Psoas muscle (tissue), 7 donors: ENCODE measurements at regions not wholly inside any gene's neighbourhood (a gene's known extent, or its start where the extent isn't known, plus 50 kb on each side); places are given as distances from the start of the nearest gene placed in this dataset.

ENCODE experiments used
- ATAC-seq, 4 donors: fragments of 200-7000 bp; cut with Tn5 transposase; one replicate each; pipeline ENCODE4 v1.9.1; 2020; ENCODE audit warnings: moderate library complexity in 3 of 4, mild to moderate bottlenecking in 2 of 4
- DNase-seq, 2 donors: peaks; one replicate each; pipeline ENCODE4 v3.0.0-alpha.2; 2020
- H3K27ac ChIP-seq: fragments of 200-600 bp; one replicate; pipeline ENCODE4 v1.8.0; 2022
- H3K27me3 ChIP-seq, 3 donors: fragments of 200-600 bp in 1 of 3; one replicate each; pipeline versions ENCODE4 v1.6.1 to v1.8.0; 2013 to 2022; ENCODE audit warnings: low read length in 2 of 3, mild to moderate bottlenecking in 2 of 3, moderate library complexity in 1 of 3; ENCODE audit not compliant: insufficient read depth in 3 of 3
- H3K36me3 ChIP-seq, 2 donors: fragments of 200-600 bp in 1 of 2; one replicate each; pipeline versions ENCODE4 v1.6.1 to v1.8.0; 2013 to 2022; ENCODE audit warnings: low read depth in 1 of 2, mild to moderate bottlenecking in 1 of 2, moderate library complexity in 1 of 2; ENCODE audit not compliant: insufficient read depth in 1 of 2
- H3K4me1 ChIP-seq: fragments of 200-600 bp; one replicate; pipeline ENCODE4 v1.8.0; 2022
- H3K4me3 ChIP-seq: fragments of 200-600 bp; one replicate; pipeline ENCODE4 v1.8.0; 2022; ENCODE audit warnings: mild to moderate bottlenecking
- H3K9me3 ChIP-seq: fragments of 200-600 bp; one replicate; pipeline ENCODE4 v1.8.0; 2022
- CTCF ChIP-seq: fragments of 200-600 bp; IDR thresholded peaks from one replicate; pipeline ENCODE4 v1.8.0; 2022; ENCODE audit warnings: antibody characterized with exemption
- WGBS, 3 donors: extraction: QIAGEN DNeasy Blood & Tissue Kit; methylation state at CpG; one replicate each; pipeline versions ENCODE4 v1.1.6 to v1.1.7; 2013; 5-methylcytosine and 5-hydroxymethylcytosine counted together
- intact Hi-C, 2 donors: fragments of 100-400 bp; cut with DNase I; formaldehyde crosslinking; loops; one replicate each; pipeline versions ENCODE4 v1.11.0 to v1.14.2; 2022
- donor health status: healthy with polysubstance abuse.
- donor health status: DM: no; HTN: no; CAD: no; lungs with moderate emphysema.
- donor health status: Bipolar disorder and iron deficiency.
- donor health status: healthy.
- donor health status: DM: yes; HTN: yes; CAD: no.
- donor health status: DM: no; HTN: no; CAD: no.
- donor health status: DM: yes; HTN: yes; CAD: no.

GRCh38 chr5:132130918-132131715 lies 57.5 kb downstream of the CSF2 start:
- DNase-seq, result no peak
- Histone ChIP-seq H3K4me1 (no peaks in the 10 kb centered on the region), H3K9me3 (no peaks in the 10 kb centered on the region), H3K36me3 (no peaks in the 10 kb centered on the region), H3K4me3 (no peak overlapping the region), H3K27ac (no peak overlapping the region), H3K27me3 (no peaks in the 10 kb centered on the region)
- WGBS, 3 donors, result 77 to 96% (median 93%) methylated on average over 5 of the region's 5 CpGs
- ATAC-seq, result no peak
- intact Hi-C loops, result no loop called here
- TF ChIP-seq CTCF, result no peak

- Histone ChIP-seq H3K27ac (no peak overlapping the region), H3K36me3 (no peaks in the 10 kb centered on the region), H3K9me3 (no peaks in the 10 kb centered on the region), H3K27me3 (no peaks in the 10 kb centered on the region), H3K4me1 (no peaks in the 10 kb centered on the region), H3K4me3 (no peak overlapping the region)
- ATAC-seq, result no peak
- intact Hi-C loops, result no loop called here
- 50 to 67% (median 57%) methylated on average over 1 of the region's 1 CpG for WGBS, 3 donors
- no peak for TF ChIP-seq CTCF
- DNase-seq, result no peak
Observed at GRCh38 chr5:132132138-132132537, 58.5 kb downstream of the CSF2 start.

DNA sequence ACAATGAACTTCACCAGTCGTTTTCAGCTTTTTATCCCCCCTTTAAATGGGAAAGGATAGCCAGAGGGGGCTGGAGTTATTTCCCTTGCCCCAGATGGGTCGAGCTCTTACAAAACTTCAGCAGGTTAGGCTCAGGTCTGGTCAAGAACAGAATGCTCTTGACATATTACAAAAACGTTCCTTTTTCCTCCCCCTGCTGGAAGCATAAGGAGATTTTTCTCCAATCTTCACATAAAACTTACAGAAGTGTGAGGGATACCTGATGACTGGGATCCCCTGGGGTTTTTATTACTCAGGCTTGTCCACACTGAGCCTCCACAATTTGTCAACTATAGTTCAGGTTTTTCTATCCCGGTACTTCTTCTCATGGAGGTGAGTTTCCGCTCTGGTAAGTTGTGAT lies 60.8 kb downstream of the CSF2 start:
- peak; percentile 8 for TF ChIP-seq CTCF
- ATAC-seq (no peak), DNase-seq (no peak)
- Histone ChIP-seq H3K4me3 (no peak overlapping the region), H3K36me3 (no peaks in the 10 kb centered on the region), H3K9me3 (no peaks in the 10 kb centered on the region), H3K4me1 (no peaks in the 10 kb centered on the region), H3K27me3 (no peaks in the 10 kb centered on the region), H3K27ac (no peak overlapping the region)
- WGBS, 3 donors, result 60 to 70% (median 65%) methylated on average over 5 of the region's 5 CpGs
- intact Hi-C loops, result no loop called here

- DNase-seq, result no peak
- no peaks in the 10 kb centered on the region for H3K36me3 ChIP-seq
- H3K27ac ChIP-seq, result no peak overlapping the region
- no peaks in the 10 kb centered on the region for H3K9me3 ChIP-seq
- ATAC-seq, result no peak
- no peaks in the 10 kb centered on the region for H3K4me1 ChIP-seq
- WGBS, 3 donors, result 20 to 42% (median 37%) methylated on average over 2 of the region's 2 CpGs
- no peaks in the 10 kb centered on the region for H3K27me3 ChIP-seq
- TF ChIP-seq CTCF, result no peak
- intact Hi-C loops, result no loop called here
- H3K4me3 ChIP-seq, result no peak overlapping the region
Observed at GRCh38 chr5:132136906-132137305, 63.3 kb downstream of the CSF2 start.

GRCh38 chr5:132138260-132138659 lies 64.7 kb downstream of the CSF2 start:
- H3K4me1 ChIP-seq, result no peaks in the 10 kb centered on the region
- H3K27me3 ChIP-seq, result no peaks in the 10 kb centered on the region
- ATAC-seq (no peak), DNase-seq (no peak)
- no peak overlapping the region for H3K4me3 ChIP-seq
- no peak for TF ChIP-seq CTCF
- H3K36me3 ChIP-seq, result no peaks in the 10 kb centered on the region
- 51 to 70% (median 64%) methylated on average over 1 of the region's 1 CpG for WGBS, 3 donors
- H3K27ac ChIP-seq, result no peak overlapping the region
- H3K9me3 ChIP-seq, result peaks cover 11% of the 10 kb centered on the region
- intact Hi-C loops, result no loop called here
